ENCODE measurements at regions not wholly inside any gene's neighbourhood (a gene's known extent, or its start where the extent isn't known, plus 50 kb on each side); places are given as distances from the start of the nearest gene placed in this dataset.
A peak's percentile ranks its signal among the peaks of the same experiment; 100 is the strongest.

- no peak overlapping the region for H3K27ac ChIP-seq
- no peaks in the 10 kb centered on the region for H3K4me1 ChIP-seq (ENCODE audit: insufficient read depth)
- WGBS (ENCODE audit: low lambda C conversion rate, missing lambda C conversion rate), result 86% methylated on average over 9 of the region's 9 CpGs
- H3K79me2 ChIP-seq, result no peaks in the 10 kb centered on the region
- TF ChIP-seq EZH2phosphoT487 (IDR thresholded peaks at IDR 0.05; ENCODE audit: low read depth, severe bottlenecking, unreplicated experiment) (no peak), EZH2 (IDR thresholded peaks at IDR 0.05; ENCODE audit: borderline replicate concordance) (no peak), CTCF (IDR thresholded peaks at IDR 0.05; ENCODE audit: poor library complexity) (no peak)
- H3K9me3 ChIP-seq (ENCODE audit: low read depth), result no peaks in the 10 kb centered on the region
- no peak overlapping the region for H3K4me3 ChIP-seq
- H4K20me1 ChIP-seq (ENCODE audit: insufficient read depth, poor library complexity, severe bottlenecking), result no peaks in the 10 kb centered on the region
- no peaks in the 10 kb centered on the region for H3K27me3 ChIP-seq
- no peaks in the 10 kb centered on the region for H3K36me3 ChIP-seq (replicated peaks; ENCODE audit: insufficient read depth, low read depth)
- DNase-seq (ENCODE audit: low spot score), result no peak
- H3K4me2 ChIP-seq, result no peak overlapping the region
- no peaks in the 10 kb centered on the region for H3K9me2 ChIP-seq (replicated peaks; ENCODE audit: insufficient read depth)
- H2AFZ ChIP-seq, result no peak overlapping the region
Observed at GRCh38 chr3:44050101-44050500, 191.6 kb upstream of the TOPAZ1 start.

- H2AFZ ChIP-seq, result no peak overlapping the region
- H3K9me3 ChIP-seq (ENCODE audit: low read depth), result no peaks in the 10 kb centered on the region
- H3K36me3 ChIP-seq (replicated peaks; ENCODE audit: insufficient read depth, low read depth), result no peaks in the 10 kb centered on the region
- WGBS (ENCODE audit: low lambda C conversion rate, missing lambda C conversion rate), result 73% methylated on average over 3 of the region's 3 CpGs
- no peak overlapping the region for H3K4me3 ChIP-seq
- H3K79me2 ChIP-seq, result no peaks in the 10 kb centered on the region
- no peaks in the 10 kb centered on the region for H3K9me2 ChIP-seq (replicated peaks; ENCODE audit: insufficient read depth)
- no peaks in the 10 kb centered on the region for H3K27me3 ChIP-seq
- no peak overlapping the region for H3K27ac ChIP-seq
- no peak for DNase-seq (ENCODE audit: low spot score)
- H3K4me1 ChIP-seq (ENCODE audit: insufficient read depth), result peaks cover 2% of the 10 kb centered on the region
- no peaks in the 10 kb centered on the region for H4K20me1 ChIP-seq (ENCODE audit: insufficient read depth, poor library complexity, severe bottlenecking)
- no peak overlapping the region for H3K4me2 ChIP-seq
- TF ChIP-seq CTCF (IDR thresholded peaks at IDR 0.05; ENCODE audit: poor library complexity) (no peak), EZH2 (IDR thresholded peaks at IDR 0.05; ENCODE audit: borderline replicate concordance) (no peak), EZH2phosphoT487 (IDR thresholded peaks at IDR 0.05; ENCODE audit: low read depth, severe bottlenecking, unreplicated experiment) (no peak)
Observed at GRCh38 chr3:44050867-44051266, 190.8 kb upstream of the TOPAZ1 start.

GRCh38 chr3:44055951-44056350, 185.7 kb upstream of the TOPAZ1 start:
- H3K27me3 ChIP-seq, result peaks cover 5% of the 10 kb centered on the region
- peak overlapping the region; percentile 3 for H3K4me2 ChIP-seq
- H3K9me3 ChIP-seq (ENCODE audit: low read depth), result no peaks in the 10 kb centered on the region
- peaks cover 17% of the 10 kb centered on the region for H3K4me1 ChIP-seq (ENCODE audit: insufficient read depth)
- no peaks in the 10 kb centered on the region for H3K9me2 ChIP-seq (replicated peaks; ENCODE audit: insufficient read depth)
- H3K36me3 ChIP-seq (replicated peaks; ENCODE audit: insufficient read depth, low read depth), result no peaks in the 10 kb centered on the region
- no peak overlapping the region for H3K4me3 ChIP-seq
- no peak overlapping the region for H3K27ac ChIP-seq
- H2AFZ ChIP-seq, result no peak overlapping the region
- H3K79me2 ChIP-seq, result no peaks in the 10 kb centered on the region
- no peak for DNase-seq (ENCODE audit: low spot score)
- 40% methylated on average over 3 of the region's 3 CpGs for WGBS (ENCODE audit: low lambda C conversion rate, missing lambda C conversion rate)
- TF ChIP-seq EZH2 (IDR thresholded peaks at IDR 0.05; ENCODE audit: borderline replicate concordance) (no peak), CTCF (IDR thresholded peaks at IDR 0.05; ENCODE audit: poor library complexity) (no peak), EZH2phosphoT487 (IDR thresholded peaks at IDR 0.05; ENCODE audit: low read depth, severe bottlenecking, unreplicated experiment) (no peak)
- no peaks in the 10 kb centered on the region for H4K20me1 ChIP-seq (ENCODE audit: insufficient read depth, poor library complexity, severe bottlenecking)

Data from hepatocyte (in vitro differentiated cells).